ENCODE measurements at regions not wholly inside any gene's neighbourhood (a gene's known extent, or its start where the extent isn't known, plus 50 kb on each side); places are given as distances from the start of the nearest gene placed in this dataset.

DNA sequence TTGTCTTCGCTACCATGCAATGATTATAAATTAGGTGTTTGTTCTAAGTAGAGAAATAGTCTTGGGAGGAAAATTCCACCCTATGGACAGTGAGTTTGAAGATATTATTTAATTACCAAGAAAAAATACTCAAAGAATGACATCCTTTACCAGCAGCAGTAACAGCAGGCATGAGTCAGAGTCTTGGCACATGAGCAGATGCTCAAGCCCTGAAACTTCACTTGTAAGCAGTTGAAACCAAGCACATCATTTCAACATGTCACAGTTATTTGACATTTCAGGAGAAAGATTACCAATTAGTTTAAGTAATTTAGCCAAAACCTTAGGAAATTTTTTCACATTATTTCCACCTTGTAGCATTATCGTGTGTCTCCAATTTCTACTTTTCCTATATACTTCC, 99.2 kb downstream of the C12orf50 start:
- TF ChIP-seq, protein P1, sequence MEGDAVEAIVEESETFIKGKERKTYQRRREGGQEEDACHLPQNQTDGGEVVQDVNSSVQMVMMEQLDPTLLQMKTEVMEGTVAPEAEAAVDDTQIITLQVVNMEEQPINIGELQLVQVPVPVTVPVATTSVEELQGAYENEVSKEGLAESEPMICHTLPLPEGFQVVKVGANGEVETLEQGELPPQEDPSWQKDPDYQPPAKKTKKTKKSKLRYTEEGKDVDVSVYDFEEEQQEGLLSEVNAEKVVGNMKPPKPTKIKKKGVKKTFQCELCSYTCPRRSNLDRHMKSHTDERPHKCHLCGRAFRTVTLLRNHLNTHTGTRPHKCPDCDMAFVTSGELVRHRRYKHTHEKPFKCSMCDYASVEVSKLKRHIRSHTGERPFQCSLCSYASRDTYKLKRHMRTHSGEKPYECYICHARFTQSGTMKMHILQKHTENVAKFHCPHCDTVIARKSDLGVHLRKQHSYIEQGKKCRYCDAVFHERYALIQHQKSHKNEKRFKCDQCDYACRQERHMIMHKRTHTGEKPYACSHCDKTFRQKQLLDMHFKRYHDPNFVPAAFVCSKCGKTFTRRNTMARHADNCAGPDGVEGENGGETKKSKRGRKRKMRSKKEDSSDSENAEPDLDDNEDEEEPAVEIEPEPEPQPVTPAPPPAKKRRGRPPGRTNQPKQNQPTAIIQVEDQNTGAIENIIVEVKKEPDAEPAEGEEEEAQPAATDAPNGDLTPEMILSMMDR (IDR thresholded peaks at IDR 0.05), result no peak
- peak overlapping the region; percentile 56 for H3K27ac Mint-ChIP-seq (ENCODE audit: unreplicated experiment)
- peaks cover 37% of the 10 kb centered on the region for H3K4me1 Mint-ChIP-seq (ENCODE audit: low read depth)
- H3K27me3 Mint-ChIP-seq (ENCODE audit: low read depth), result no peaks in the 10 kb centered on the region
- H3K9me3 Mint-ChIP-seq (ENCODE audit: low read depth), result no peaks in the 10 kb centered on the region
- no peak for DNase-seq (ENCODE audit: low spot score)
- no peak overlapping the region for H3K4me3 Mint-ChIP-seq (ENCODE audit: unreplicated experiment)
- peaks cover 1% of the 10 kb centered on the region for H3K36me3 Mint-ChIP-seq (ENCODE audit: low read depth)

DNA sequence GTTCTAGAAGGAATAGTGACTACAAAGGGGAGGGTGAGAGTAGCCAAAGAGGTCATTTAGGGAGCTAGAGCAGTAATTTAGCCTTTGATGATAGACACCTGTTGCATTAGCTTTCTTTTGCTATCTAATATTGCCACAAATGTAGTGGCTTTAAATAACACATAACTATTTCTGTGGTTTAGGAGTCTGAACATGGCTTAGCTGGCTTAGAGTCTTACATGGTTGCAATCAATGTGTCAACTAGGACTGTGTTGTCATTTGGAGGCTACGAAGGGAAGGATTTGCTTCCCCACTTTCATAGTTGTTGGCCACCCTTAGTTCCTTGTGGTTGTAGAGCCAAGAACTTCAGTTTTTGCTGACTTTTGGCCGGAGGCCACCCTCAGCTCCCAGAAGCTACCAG, 99.9 kb downstream of the C12orf50 start:
- Mint-ChIP-seq H3K4me1 (ENCODE audit: low read depth) (peaks cover 39% of the 10 kb centered on the region), H3K4me3 (ENCODE audit: unreplicated experiment) (no peak overlapping the region), H3K36me3 (ENCODE audit: low read depth) (no peaks in the 10 kb centered on the region), H3K27ac (ENCODE audit: unreplicated experiment) (no peak overlapping the region), H3K27me3 (ENCODE audit: low read depth) (no peaks in the 10 kb centered on the region), H3K9me3 (ENCODE audit: low read depth) (no peaks in the 10 kb centered on the region)
- no peak for DNase-seq (ENCODE audit: low spot score)
- TF ChIP-seq, protein P1 (IDR thresholded peaks at IDR 0.05), result no peak

DNA sequence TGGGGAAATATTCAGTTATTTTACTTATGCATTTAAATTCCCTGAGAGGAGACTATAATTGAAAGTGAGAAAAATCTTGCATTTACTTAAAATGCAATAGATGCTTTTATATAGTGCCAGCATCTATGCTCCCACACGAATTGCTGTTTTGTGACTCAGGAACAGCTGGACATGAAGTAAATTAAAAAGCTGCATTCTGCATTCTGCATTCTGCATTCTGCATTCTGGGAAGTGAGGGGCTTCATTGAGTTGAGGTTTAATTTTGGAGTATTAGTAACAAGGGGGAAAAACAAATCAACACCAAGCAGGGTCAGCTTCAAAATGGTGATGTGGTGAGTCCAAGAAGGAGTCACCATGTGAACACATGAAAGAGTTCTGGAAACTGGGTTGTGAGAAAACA, 101.2 kb downstream of the C12orf50 start:
- Mint-ChIP-seq H3K4me1 (ENCODE audit: low read depth) (peaks cover 41% of the 10 kb centered on the region), H3K36me3 (ENCODE audit: low read depth) (no peaks in the 10 kb centered on the region)

DNA sequence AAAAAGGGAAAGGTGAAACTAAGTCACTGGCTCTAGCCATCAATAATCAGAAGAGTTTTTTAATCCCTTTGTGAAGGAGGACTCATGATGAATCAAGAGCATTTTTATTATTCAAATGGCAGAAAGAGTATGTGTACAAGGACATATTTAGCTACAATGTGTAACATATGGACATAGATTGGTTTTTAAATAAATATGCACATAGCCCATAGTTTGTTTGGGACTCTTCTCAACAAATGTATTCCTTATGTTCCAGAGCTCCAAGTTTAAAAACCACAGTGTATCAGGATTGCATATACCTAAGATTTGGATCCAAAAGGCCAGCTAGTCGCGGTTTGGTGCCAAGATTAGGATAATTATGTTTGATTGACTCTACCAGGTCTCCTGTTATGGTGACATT, 104.2 kb downstream of the C12orf50 start:
- Mint-ChIP-seq H3K27ac (ENCODE audit: unreplicated experiment) (no peak overlapping the region), H3K4me3 (ENCODE audit: unreplicated experiment) (no peak overlapping the region), H3K27me3 (ENCODE audit: low read depth) (peaks cover 2% of the 10 kb centered on the region), H3K36me3 (ENCODE audit: low read depth) (no peaks in the 10 kb centered on the region), H3K4me1 (ENCODE audit: low read depth) (peaks cover 32% of the 10 kb centered on the region), H3K9me3 (ENCODE audit: low read depth) (no peaks in the 10 kb centered on the region)
- TF ChIP-seq, protein P1 (IDR thresholded peaks at IDR 0.05), result no peak
- no peak for DNase-seq (ENCODE audit: low spot score)

More for the DNA sequence above, 101.2 kb downstream of the C12orf50 start:
- H3K27ac Mint-ChIP-seq (ENCODE audit: unreplicated experiment), result no peak overlapping the region
- TF ChIP-seq, protein P1 (IDR thresholded peaks at IDR 0.05), result no peak
- H3K9me3 Mint-ChIP-seq (ENCODE audit: low read depth), result no peaks in the 10 kb centered on the region
- H3K27me3 Mint-ChIP-seq (ENCODE audit: low read depth), result no peaks in the 10 kb centered on the region
- no peak for DNase-seq (ENCODE audit: low spot score)
- no peak overlapping the region for H3K4me3 Mint-ChIP-seq (ENCODE audit: unreplicated experiment)

DNA sequence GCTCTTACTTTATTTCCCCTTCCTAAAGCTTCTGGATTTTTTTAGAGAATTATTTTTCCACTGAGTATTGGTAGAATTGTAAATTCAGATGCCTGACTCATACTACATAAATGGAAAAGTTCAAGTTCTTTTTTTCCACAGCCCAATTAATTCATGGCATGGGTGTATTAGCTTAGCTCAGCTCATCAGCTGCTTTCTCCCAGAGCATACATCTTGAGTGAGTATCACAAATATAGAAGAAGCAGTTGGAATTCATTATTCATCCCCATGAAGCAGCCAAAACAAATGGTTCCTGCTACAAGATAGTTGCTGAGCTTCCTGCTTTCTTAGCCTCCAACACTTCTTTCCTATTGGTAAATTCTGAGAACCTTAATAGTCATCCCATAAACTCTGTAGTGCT, 105.1 kb downstream of the C12orf50 start:
- TF ChIP-seq, protein P1 (IDR thresholded peaks at IDR 0.05), result no peak
- Mint-ChIP-seq H3K27me3 (ENCODE audit: low read depth) (peaks cover 2% of the 10 kb centered on the region), H3K9me3 (ENCODE audit: low read depth) (no peaks in the 10 kb centered on the region), H3K4me3 (ENCODE audit: unreplicated experiment) (no peak overlapping the region), H3K36me3 (ENCODE audit: low read depth) (no peaks in the 10 kb centered on the region), H3K4me1 (ENCODE audit: low read depth) (peaks cover 29% of the 10 kb centered on the region), H3K27ac (ENCODE audit: unreplicated experiment) (no peak overlapping the region)
- no peak for DNase-seq (ENCODE audit: low spot score)
